PC-3 (cell line): ENCODE measurements at regions not wholly inside any gene's neighbourhood (a gene's known extent, or its start where the extent isn't known, plus 50 kb on each side); places are given as distances from the start of the nearest gene placed in this dataset.

Experiments
- ATAC-seq: fragments of 200-7000 bp; cut with Tn5 transposase; 2 replicates; pipeline ENCODE4 v1.9.1; 2020; ENCODE audit warnings: mild to moderate bottlenecking, moderate library complexity
- BruUV-seq: library from RNA; stranded (reverse); fragments of 400-500 nt; replicated peaks from 2 replicates; lab custom pipeline; 2021; lab: Mats Ljungman, UMichigan
- CTCF ChIA-PET: fragments of 300-600 bp; sonication (Branson Sonifier 250); formaldehyde crosslinking; loops from one replicate; lab custom pipeline; 2022; ENCODE audit warnings: antibody characterized with exemption; lab: Charles Lee
- POLR2A ChIA-PET: fragments of 300-600 bp; sonication (Branson Sonifier 250); formaldehyde crosslinking; loops from one replicate; lab custom pipeline; 2022; ENCODE audit warnings: antibody characterized with exemption; ENCODE audit not compliant: unreplicated experiment; lab: Charles Lee
- DNase-seq: peaks from one replicate; pipeline ENCODE4 v3.0.0-alpha.2; 2015
- H2AFZ ChIP-seq: fragments of 300-600 bp; sonication (generic); 2 replicates; pipeline ENCODE4 v1.6.0; 2016; ENCODE audit warnings: antibody characterized with exemption, low read length
- H3F3A ChIP-seq: fragments of 300-600 bp; sonication (generic); one replicate; pipeline ENCODE4 v1.6.0; 2017; ENCODE audit warnings: antibody characterized with exemption, low read length, control low read depth, mild to moderate bottlenecking; ENCODE audit not compliant: unreplicated experiment
- H3K27ac ChIP-seq: fragments of 300-600 bp; sonication (generic); 2 replicates; pipeline ENCODE4 v1.5.1; 2016; ENCODE audit warnings: mild to moderate bottlenecking, low read length
- H3K27me3 ChIP-seq: fragments of 300-600 bp; sonication (generic); 2 replicates; pipeline ENCODE4 v1.6.1; 2016; ENCODE audit warnings: low read length, mixed read lengths
- H3K36me3 ChIP-seq: fragments of 300-600 bp; sonication (generic); 2 replicates; pipeline ENCODE4 v1.6.1; 2016; ENCODE audit warnings: low read depth, mixed run types, low read length, mixed read lengths
- H3K4me1 ChIP-seq: fragments of 300-600 bp; sonication (generic); 2 replicates; pipeline ENCODE4 v1.5.1; 2016; ENCODE audit warnings: low read length; ENCODE audit not compliant: insufficient read depth
- H3K4me2 ChIP-seq: fragments of 300-600 bp; sonication (generic); 2 replicates; pipeline ENCODE4 v1.6.0; 2016; ENCODE audit warnings: low read length
- H3K4me3 ChIP-seq: fragments of 300-600 bp; sonication (generic); 2 replicates; pipeline ENCODE4 v1.5.1; 2016; ENCODE audit warnings: mild to moderate bottlenecking, low read length, mixed read lengths
- H3K79me2 ChIP-seq: fragments of 300-600 bp; sonication (generic); 2 replicates; pipeline ENCODE4 v1.6.1; 2017; ENCODE audit warnings: low read length, mixed read lengths
- H3K9ac ChIP-seq: fragments of 300-600 bp; sonication (generic); 2 replicates; pipeline ENCODE4 v1.6.0; 2016; ENCODE audit warnings: mild to moderate bottlenecking, low read length
- H3K9me2 ChIP-seq: fragments of 300-600 bp; sonication (generic); replicated peaks from 2 replicates; pipeline ENCODE4 v1.6.1; 2016; ENCODE audit warnings: mixed run types, low read length, mixed read lengths
- H3K9me3 ChIP-seq: fragments of 300-600 bp; sonication (generic); 2 replicates; pipeline ENCODE4 v1.6.1; 2016; ENCODE audit warnings: low read length, mixed read lengths
- H4K20me1 ChIP-seq: fragments of 300-600 bp; sonication (generic); 2 replicates; pipeline ENCODE4 v1.6.1; 2016; ENCODE audit warnings: low read length, mixed read lengths
- EZH2 ChIP-seq: fragments of 300-600 bp; sonication (generic); IDR thresholded peaks from one replicate; pipeline ENCODE4 v1.6.1; 2017; ENCODE audit warnings: antibody characterized with exemption, mild to moderate bottlenecking, low read length; ENCODE audit not compliant: unreplicated experiment
- EZH2phosphoT487 ChIP-seq: fragments of 300-600 bp; sonication (generic); IDR thresholded peaks from 2 replicates; pipeline ENCODE4 v1.6.1; 2018; ENCODE audit warnings: mild to moderate bottlenecking, antibody characterized with exemption, low read length, borderline replicate concordance
- intact Hi-C: fragments of 100-400 bp; cut with micrococcal nuclease; formaldehyde crosslinking; loops from 2 replicates; pipeline ENCODE4 v1.9.0; 2023
- TF ChIP-seq, protein P1 (sequence below): fragments of 300-600 bp; sonication (generic); conservative IDR thresholded peaks from 2 replicates; pipeline ENCODE4 v1.5.1; 2017; ENCODE audit warnings: antibody characterized with exemption, low read depth, mild to moderate bottlenecking, low read length

DNA sequence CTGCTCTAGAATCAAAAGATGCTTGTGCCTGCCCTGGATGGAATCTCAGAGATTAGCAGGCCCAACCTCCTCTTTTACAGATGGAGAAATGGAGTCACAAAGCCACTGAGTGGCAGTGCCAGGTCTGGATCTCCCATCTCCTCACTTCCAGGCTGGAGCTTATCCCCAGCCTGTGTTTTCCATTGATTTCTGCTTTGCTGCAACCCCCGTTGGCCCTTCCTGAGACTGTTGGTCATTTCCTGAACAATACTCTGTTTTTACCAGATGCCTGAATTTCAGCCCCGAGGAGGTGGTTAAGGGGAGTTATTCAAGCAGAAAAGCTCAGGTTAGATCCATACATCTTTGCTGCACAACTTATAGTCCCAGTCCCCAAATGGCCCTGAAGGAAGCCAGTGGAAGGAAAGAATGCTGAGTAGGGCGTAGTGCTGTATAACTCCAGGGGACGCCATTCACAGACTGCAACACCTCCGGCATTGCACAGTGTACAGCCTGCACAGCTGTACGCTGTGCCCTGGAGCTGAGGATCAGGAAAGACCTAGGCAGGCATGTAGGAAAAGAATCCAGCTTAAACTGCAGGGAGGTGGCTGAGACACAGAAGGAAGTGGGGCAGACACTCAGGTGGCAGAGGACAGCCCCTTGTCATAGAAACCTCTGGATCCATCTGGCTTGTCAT lies 77.5 kb downstream of the RPLP1 start:
- no peaks in the 10 kb centered on the region for H3K9me2 ChIP-seq
- H3K79me2 ChIP-seq = no peaks in the 10 kb centered on the region
- ATAC-seq (no peak), DNase-seq (no peak)
- POLR2A ChIA-PET = no interaction called here
- H3K4me1 ChIP-seq = peaks cover 2% of the 10 kb centered on the region; the same call in 1 of the 2 replicates
- H2AFZ ChIP-seq = no peak overlapping the region
- H3K27ac ChIP-seq = no peak overlapping the region
- intact Hi-C loops = loop anchor here (10.0 kb wide), 1 partner anchor 465 kb away; no protein-coding TSS in a partner anchor
- no TSS peak for BruUV-seq
- no peaks in the 10 kb centered on the region for H3K9me3 ChIP-seq
- no peak overlapping the region for H3K4me3 ChIP-seq
- no peaks in the 10 kb centered on the region for H3F3A ChIP-seq
- H3K27me3 ChIP-seq = no peaks in the 10 kb centered on the region
- no peaks in the 10 kb centered on the region for H3K36me3 ChIP-seq
- H4K20me1 ChIP-seq = no peaks in the 10 kb centered on the region
- CTCF ChIA-PET = no interaction called here
- H3K9ac ChIP-seq = no peak overlapping the region
- TF ChIP-seq EZH2 (no peak), EZH2phosphoT487 (no peak)
- TF ChIP-seq, protein P1, sequence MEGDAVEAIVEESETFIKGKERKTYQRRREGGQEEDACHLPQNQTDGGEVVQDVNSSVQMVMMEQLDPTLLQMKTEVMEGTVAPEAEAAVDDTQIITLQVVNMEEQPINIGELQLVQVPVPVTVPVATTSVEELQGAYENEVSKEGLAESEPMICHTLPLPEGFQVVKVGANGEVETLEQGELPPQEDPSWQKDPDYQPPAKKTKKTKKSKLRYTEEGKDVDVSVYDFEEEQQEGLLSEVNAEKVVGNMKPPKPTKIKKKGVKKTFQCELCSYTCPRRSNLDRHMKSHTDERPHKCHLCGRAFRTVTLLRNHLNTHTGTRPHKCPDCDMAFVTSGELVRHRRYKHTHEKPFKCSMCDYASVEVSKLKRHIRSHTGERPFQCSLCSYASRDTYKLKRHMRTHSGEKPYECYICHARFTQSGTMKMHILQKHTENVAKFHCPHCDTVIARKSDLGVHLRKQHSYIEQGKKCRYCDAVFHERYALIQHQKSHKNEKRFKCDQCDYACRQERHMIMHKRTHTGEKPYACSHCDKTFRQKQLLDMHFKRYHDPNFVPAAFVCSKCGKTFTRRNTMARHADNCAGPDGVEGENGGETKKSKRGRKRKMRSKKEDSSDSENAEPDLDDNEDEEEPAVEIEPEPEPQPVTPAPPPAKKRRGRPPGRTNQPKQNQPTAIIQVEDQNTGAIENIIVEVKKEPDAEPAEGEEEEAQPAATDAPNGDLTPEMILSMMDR = no peak
- H3K4me2 ChIP-seq = no peak overlapping the region

DNA sequence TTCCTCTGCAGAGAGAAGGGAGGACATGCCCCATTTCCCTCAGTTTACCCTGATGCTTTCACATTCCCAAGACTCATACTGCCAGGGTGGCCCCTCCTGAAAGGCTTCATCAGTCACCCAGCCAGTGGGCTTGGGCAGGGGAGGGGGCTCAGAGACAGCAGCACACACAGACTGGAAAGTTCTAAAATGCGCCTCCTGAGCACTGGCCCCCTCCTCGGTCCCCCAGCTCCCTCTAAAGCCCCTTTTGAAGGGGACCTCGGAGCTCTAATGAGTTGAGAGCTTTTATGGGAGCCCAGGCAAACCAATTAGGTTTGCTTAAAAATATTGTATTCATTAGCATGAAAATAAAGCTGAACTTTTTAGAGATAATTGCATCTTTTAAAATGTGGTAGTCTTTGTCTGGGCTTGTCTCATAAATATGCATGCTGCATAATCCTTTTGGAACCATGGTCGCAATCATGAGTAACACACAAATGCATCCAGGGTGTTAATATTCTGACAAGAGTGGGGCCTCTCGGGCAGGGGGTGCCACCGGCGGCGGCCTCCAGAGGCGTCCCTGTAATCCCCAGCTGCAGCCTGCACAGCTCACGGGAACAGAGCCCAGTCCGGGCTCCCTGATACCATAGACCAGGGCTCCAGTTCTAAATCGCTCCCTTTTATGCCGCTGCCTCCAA lies 78.5 kb downstream of the RPLP1 start:
- intact Hi-C loops = loop anchor here (10.0 kb wide), 1 partner anchor 466 kb away; no protein-coding TSS in a partner anchor
- Histone ChIP-seq H3K9me2 (no peaks in the 10 kb centered on the region), H3K4me2 (no peak overlapping the region), H3K4me3 (no peak overlapping the region), H3K27ac (no peak overlapping the region), H3K4me1 (peaks cover 9% of the 10 kb centered on the region; the same call in 1 of the 2 replicates), H3K36me3 (no peaks in the 10 kb centered on the region), H3K79me2 (no peaks in the 10 kb centered on the region), H3K27me3 (no peaks in the 10 kb centered on the region), H2AFZ (no peak overlapping the region), H3K9me3 (no peaks in the 10 kb centered on the region), H3F3A (no peaks in the 10 kb centered on the region), H3K9ac (no peak overlapping the region), H4K20me1 (no peaks in the 10 kb centered on the region)
- ChIA-PET POLR2A (no interaction called here), CTCF (no interaction called here)
- no peak for ATAC-seq
- no peak for DNase-seq
- TF ChIP-seq EZH2phosphoT487 (no peak), EZH2 (no peak)
- TF ChIP-seq, protein P1 = no peak
- BruUV-seq = no TSS peak

DNA sequence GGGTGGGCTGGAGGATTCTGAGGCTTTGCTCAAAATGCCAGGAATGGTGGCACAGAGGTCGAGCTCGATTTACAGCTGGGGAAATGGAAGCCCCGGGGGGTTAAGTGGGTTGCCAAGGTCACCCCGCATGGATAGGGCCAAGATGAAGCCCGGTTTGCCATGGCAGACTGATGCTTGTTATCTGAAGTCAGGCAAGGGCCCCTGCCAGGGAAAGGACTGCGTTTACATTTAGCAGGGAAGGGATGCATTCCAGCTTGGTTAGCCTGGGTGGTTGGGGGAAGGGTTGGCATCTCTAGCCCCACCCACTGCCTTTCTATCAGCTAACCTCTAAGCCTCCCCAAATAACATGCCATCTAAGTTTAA lies 79.0 kb downstream of the RPLP1 start:
- Histone ChIP-seq H3K36me3 (no peaks in the 10 kb centered on the region), H3K9ac (no peak overlapping the region), H3K79me2 (no peaks in the 10 kb centered on the region), H3F3A (no peaks in the 10 kb centered on the region), H3K27ac (no peak overlapping the region), H3K9me3 (no peaks in the 10 kb centered on the region), H3K27me3 (no peaks in the 10 kb centered on the region), H3K4me3 (no peak overlapping the region), H3K4me1 (peaks cover 9% of the 10 kb centered on the region; the same call in 1 of the 2 replicates), H2AFZ (no peak overlapping the region), H3K4me2 (no peak overlapping the region), H3K9me2 (no peaks in the 10 kb centered on the region), H4K20me1 (no peaks in the 10 kb centered on the region)
- DNase-seq (no peak), ATAC-seq (no peak)
- intact Hi-C loops = loop anchor here (10.0 kb wide), 1 partner anchor 467 kb away; no protein-coding TSS in a partner anchor
- CTCF ChIA-PET = interaction anchor here (0.6 kb wide), 1 partner anchor 149 kb away, joined by 3 read pairs; no protein-coding TSS in a partner anchor
- POLR2A ChIA-PET = no interaction called here
- BruUV-seq = no TSS peak
- TF ChIP-seq EZH2 (no peak), EZH2phosphoT487 (no peak)
- TF ChIP-seq, protein P1 = no peak
